ENCODE measurements at regions not wholly inside any gene's neighbourhood (a gene's known extent, or its start where the extent isn't known, plus 50 kb on each side); places are given as distances from the start of the nearest gene placed in this dataset.

DNA sequence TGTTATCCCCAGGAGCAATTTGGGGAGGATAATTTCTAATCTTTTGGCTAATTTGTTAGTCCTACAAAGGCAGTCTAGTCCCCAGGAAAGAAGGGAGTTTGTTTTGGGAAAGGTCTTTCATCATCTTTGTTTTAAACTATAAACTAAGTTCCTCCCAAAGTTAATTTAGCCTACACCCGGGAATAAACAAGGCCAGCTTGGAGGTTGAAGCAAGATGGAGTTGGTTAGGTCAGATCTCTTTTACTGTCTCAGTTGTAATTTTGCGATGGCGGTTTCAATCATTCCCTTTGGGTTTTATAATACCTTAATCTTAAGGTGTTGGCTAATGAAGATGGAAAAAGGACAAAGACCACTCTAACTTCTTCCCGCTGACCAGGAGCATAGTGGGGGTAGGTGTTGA, 166.4 kb upstream of the NAMPT start:
- TF ChIP-seq CTCF (IDR thresholded peaks at IDR 0.05) (no peak), POLR2A (IDR thresholded peaks at IDR 0.05) (no peak)

All from body of pancreas (tissue), 4 donors.